HepG2 (cell line): ENCODE measurements at regions not wholly inside any gene's neighbourhood (a gene's known extent, or its start where the extent isn't known, plus 50 kb on each side); places are given as distances from the start of the nearest gene placed in this dataset.

Experiments used
- ATAC-seq: fragments of 200-7000 bp; cut with Tn5 transposase; 3 replicates; pipeline ENCODE4 v1.9.1; 2020; ENCODE audit warnings: mild to moderate bottlenecking, moderate library complexity
- BruUV-seq: library from RNA; stranded (reverse); fragments of 400-500 nt; replicated peaks from 2 replicates; lab custom pipeline; 2021; lab: Mats Ljungman, UMichigan
- CTCF ChIA-PET: fragments of 300-600 bp; formaldehyde crosslinking; extraction: SDS; loops from one replicate; lab custom pipeline; 2021; ENCODE audit warnings: low total read pairs, inconsistent platforms, low intra/inter-chr PET ratio; lab: Yijun Ruan, JAX
- POLR2A ChIA-PET: fragments of 350-600 bp; sonication (Branson Sonifier 250); formaldehyde crosslinking; loops from one replicate; lab custom pipeline; 2020; ENCODE audit warnings: antibody characterized with exemption, inconsistent platforms; lab: Yijun Ruan, JAX
- DNase-seq: peaks from one replicate; pipeline ENCODE4 v3.0.0-alpha.2; 2015; ENCODE audit warnings: low spot score
- FAIRE-seq: peaks from 3 replicates; lab custom pipeline; 2011; peaks lifted over from hg19 to GRCh38; lab: Jason Lieb, UNC
- H2AFZ ChIP-seq: one replicate; pipeline ENCODE4 v1.6.1; 2011; ENCODE audit warnings: low read length, inconsistent platforms
- H3K27ac ChIP-seq: fragments of 300-600 bp; 3 replicates; pipeline ENCODE4 v1.8.0; 2011; ENCODE audit warnings: mixed run types, mild to moderate bottlenecking, mixed read lengths, low read length, inconsistent platforms; ENCODE audit not compliant: insufficient read depth; ENCODE audit errors: extremely low read length
- H3K27me3 ChIP-seq, 2 experiments: fragments of 200-600 bp in 1 of 2; 2 replicates in 1 of 2; 3 replicates in 1 of 2; pipeline versions ENCODE4 v1.6.0 to v1.8.0; 2011; ENCODE audit warnings: low read length in 2 of 2, mild to moderate bottlenecking in 2 of 2, moderate library complexity in 2 of 2, inconsistent platforms in 1 of 2; ENCODE audit not compliant: insufficient read depth in 2 of 2, control insufficient read depth in 1 of 2
- H3K36me3 ChIP-seq, 2 experiments: fragments of 200-600 bp in 1 of 2; replicated peaks in 1 of 2; 2 replicates in 1 of 2; 3 replicates in 1 of 2; pipeline versions ENCODE4 v1.5.1 to v1.8.0; 2011; ENCODE audit warnings: low read length in 2 of 2, inconsistent platforms in 1 of 2; ENCODE audit not compliant: insufficient read depth in 2 of 2, control insufficient read depth in 1 of 2
- H3K4me1 ChIP-seq: 2 replicates; pipeline ENCODE4 v1.5.1; 2012; ENCODE audit warnings: low read length, inconsistent platforms; ENCODE audit not compliant: insufficient read depth
- H3K4me2 ChIP-seq: 2 replicates; pipeline ENCODE4 v1.6.0; 2011; ENCODE audit warnings: low read depth, low read length, inconsistent platforms
- H3K4me3 ChIP-seq, 3 experiments: fragments of 200-600 bp in 1 of 3; sonication (generic), shearing (Covaris generic) in 1 of 3; replicated peaks in 1 of 3; 2 replicates each; pipeline ENCODE4 v1.5.1; 2011 to 2016; ENCODE audit warnings: low read length in 3 of 3, inconsistent platforms in 2 of 3, low read depth in 2 of 3, mild to moderate bottlenecking in 2 of 3, control low read depth in 1 of 3, mixed read lengths in 1 of 3; ENCODE audit not compliant: insufficient read depth in 1 of 3
- H3K79me2 ChIP-seq: one replicate; pipeline ENCODE4 v1.6.1; 2011; ENCODE audit warnings: low read length, inconsistent platforms; ENCODE audit not compliant: insufficient read depth
- H3K9ac ChIP-seq: 2 replicates; pipeline ENCODE4 v1.6.0; 2011; ENCODE audit warnings: mild to moderate bottlenecking, low read depth, low read length, inconsistent platforms; ENCODE audit not compliant: insufficient read depth
- H3K9me3 ChIP-seq: 2 replicates; pipeline ENCODE4 v1.5.1; 2012; ENCODE audit warnings: mild to moderate bottlenecking, low read length
- H4K20me1 ChIP-seq: 2 replicates; pipeline ENCODE4 v1.6.0; 2011; ENCODE audit warnings: inconsistent platforms, mild to moderate bottlenecking, low read length, moderate library complexity; ENCODE audit not compliant: insufficient read depth
- CREB3 ChIP-seq: sonication (generic); formaldehyde crosslinking; IDR thresholded peaks from 2 replicates; pipeline ENCODE4 v1.5.0; 2020; ENCODE audit warnings: missing genetic modification reagents
- EP300 ChIP-seq, 3 experiments: sonication (generic) in 1 of 3; formaldehyde crosslinking in 1 of 3; IDR thresholded peaks; 2 replicates each; pipeline versions ENCODE4 v1.5.1 to v1.6.1; 2011 to 2020; ENCODE audit warnings: low read depth in 2 of 3, low read length in 2 of 3, borderline replicate concordance in 1 of 3, improper control_type of control experiment in 1 of 3, mild to moderate bottlenecking in 1 of 3, missing genetic modification reagents in 1 of 3, moderate library complexity in 1 of 3
- FOXP4 ChIP-seq: sonication (generic); formaldehyde crosslinking; IDR thresholded peaks from 2 replicates; pipeline ENCODE4 v1.4.0; 2020; ENCODE audit warnings: missing genetic modification reagents
- GMEB2 ChIP-seq: IDR thresholded peaks from 2 replicates; pipeline ENCODE4 v1.6.1; 2016; ENCODE audit warnings: missing biosample characterization, missing genetic modification reagents, low read depth
- MLLT10 ChIP-seq: sonication (generic); formaldehyde crosslinking; IDR thresholded peaks from 2 replicates; pipeline ENCODE4 v1.4.0; 2020; ENCODE audit warnings: missing genetic modification reagents
- MTF2 ChIP-seq: sonication (generic); formaldehyde crosslinking; IDR thresholded peaks from 2 replicates; pipeline ENCODE4 v1.5.0; 2020; ENCODE audit warnings: missing genetic modification reagents, borderline replicate concordance
- NFKB2 ChIP-seq: sonication (generic); formaldehyde crosslinking; IDR thresholded peaks from 2 replicates; pipeline ENCODE4 v1.4.0; 2020; ENCODE audit warnings: missing genetic modification reagents, borderline replicate concordance
- PTBP1 ChIP-seq: fragments of 200-400 bp; formaldehyde crosslinking; IDR thresholded peaks from 2 replicates; pipeline ENCODE4 v1.6.1; 2018; ENCODE audit warnings: low read length, low read depth; ENCODE audit not compliant: poor library complexity, severe bottlenecking
- RFXAP ChIP-seq: sonication (generic); formaldehyde crosslinking; IDR thresholded peaks from 2 replicates; pipeline ENCODE4 v1.4.0; 2020; ENCODE audit warnings: missing genetic modification reagents, borderline replicate concordance
- RNF2 ChIP-seq: fragments of 450-650 bp; conservative IDR thresholded peaks from 2 replicates; pipeline ENCODE4 v1.6.1; 2016; ENCODE audit warnings: low read depth
- THAP8 ChIP-seq: sonication (generic); formaldehyde crosslinking; IDR thresholded peaks from 2 replicates; pipeline ENCODE4 v1.5.1; 2020; ENCODE audit warnings: missing genetic modification reagents, mild to moderate bottlenecking, borderline replicate concordance
- TRIM24 ChIP-seq: sonication (generic); formaldehyde crosslinking; IDR thresholded peaks from 2 replicates; pipeline ENCODE4 v1.8.0; 2022; ENCODE audit warnings: mild to moderate bottlenecking, missing genetic modification reagents
- ZEB1 ChIP-seq: IDR thresholded peaks from 2 replicates; pipeline ENCODE4 v1.6.1; 2012; ENCODE audit warnings: mild to moderate bottlenecking, low read depth, inconsistent platforms; ENCODE audit not compliant: insufficient replicate concordance
- ZNF230 ChIP-seq: sonication (generic); formaldehyde crosslinking; IDR thresholded peaks from 2 replicates; pipeline ENCODE4 v1.4.0; 2020; ENCODE audit warnings: mild to moderate bottlenecking, missing genetic modification reagents
- ZNF777 ChIP-seq: sonication (generic); formaldehyde crosslinking; IDR thresholded peaks from 2 replicates; pipeline ENCODE4 v1.4.0; 2020; ENCODE audit warnings: missing genetic modification reagents
- ZNF839 ChIP-seq: sonication (generic); formaldehyde crosslinking; IDR thresholded peaks from 2 replicates; pipeline ENCODE4 v1.4.0; 2020; ENCODE audit warnings: missing genetic modification reagents, mild to moderate bottlenecking, borderline replicate concordance
- WGBS: methylation state at CpG from one replicate; pipeline ENCODE4 v1.1.6; 2017; ENCODE audit warnings: low lambda C conversion rate; 5-methylcytosine and 5-hydroxymethylcytosine counted together
- in situ Hi-C: cut with HindIII; loops from 2 replicates; pipeline ENCODE4 v1.10.0; 2017; ENCODE audit warnings: low pct_unique_long_range_greater_than_20kb; ENCODE audit not compliant: extremely low pct_ligation_motif_present
- intact Hi-C: fragments of 100-400 bp; cut with micrococcal nuclease; formaldehyde crosslinking; loops from one replicate; pipeline ENCODE4 v1.10.0; 2022; ENCODE audit not compliant: unreplicated experiment

GRCh38 chr9:119986205-119986604, 593.8 kb downstream of the CDK5RAP2 start:
- BruUV-seq = no TSS peak
- no peaks in the 10 kb centered on the region for H3K4me1 ChIP-seq
- CTCF ChIA-PET = no interaction called here
- no peak overlapping the region for H3K9ac ChIP-seq
- intact Hi-C loops (no loop called here), in situ Hi-C loops (no loop called here)
- H3K4me2 ChIP-seq = no peak overlapping the region
- H2AFZ ChIP-seq = no peak overlapping the region
- WGBS = no CpG with 5 or more reads among the region's 4 CpGs
- ATAC-seq = no peak
- no peak overlapping the region for H3K4me3 ChIP-seq
- no peak for TF ChIP-seq ZNF777 (CRISPR knock-in tag)
- no peak for TF ChIP-seq THAP8 (CRISPR knock-in tag)
- TF ChIP-seq ZEB1 = no peak
- TF ChIP-seq NFKB2 (CRISPR knock-in tag) = no peak
- TF ChIP-seq RNF2 = no peak
- no peak for TF ChIP-seq PTBP1
- no peak for TF ChIP-seq EP300 (IDR thresholded peaks at IDR 0.05; ENCODE audit: low read depth in 2 of 2, low read length in 2 of 2)
- TF ChIP-seq EP300 (CRISPR knock-in tag; IDR thresholded peaks at IDR 0.05; ENCODE audit: borderline replicate concordance) = no peak
- TF ChIP-seq ZNF839 (CRISPR knock-in tag) = no peak
- TF ChIP-seq GMEB2 (CRISPR knock-in tag) = no peak
- TF ChIP-seq TRIM24 (CRISPR knock-in tag) = no peak
- no peak for TF ChIP-seq ZNF230 (CRISPR knock-in tag)
- TF ChIP-seq CREB3 (CRISPR knock-in tag) = no peak
- TF ChIP-seq FOXP4 (CRISPR knock-in tag) = no peak
- no peak for TF ChIP-seq MLLT10 (CRISPR knock-in tag)
- no peak for TF ChIP-seq RFXAP
- no peak for TF ChIP-seq MTF2 (CRISPR knock-in tag)
- no peaks in the 10 kb centered on the region for H3K36me3 ChIP-seq
- no peaks in the 10 kb centered on the region for H3K27me3 ChIP-seq
- H4K20me1 ChIP-seq = no peaks in the 10 kb centered on the region
- H3K27ac ChIP-seq = no peak overlapping the region
- H3K9me3 ChIP-seq = no peaks in the 10 kb centered on the region
- no peaks in the 10 kb centered on the region for H3K79me2 ChIP-seq
- DNase-seq = no peak
- FAIRE-seq = no peak
- POLR2A ChIA-PET = no interaction called here
